SK-N-SH (cell line): ENCODE measurements at regions not wholly inside any gene's neighbourhood (a gene's known extent, or its start where the extent isn't known, plus 50 kb on each side); places are given as distances from the start of the nearest gene placed in this dataset.

Source experiments
- CTCF ChIA-PET: fragments of 300-600, 350-600 bp; formaldehyde crosslinking; extraction: SDS; loops from one replicate; lab custom pipeline; 2021; lab: Yijun Ruan, JAX
- POLR2A ChIA-PET: fragments of 350-600 bp; sonication (Branson Sonifier 250); formaldehyde crosslinking; extraction: SDS; loops from one replicate; lab custom pipeline; 2020; ENCODE audit warnings: antibody characterized with exemption, inconsistent platforms; lab: Yijun Ruan, JAX
- DNase-seq: peaks from one replicate; pipeline ENCODE4 v3.0.0; 2012
- H2AFZ ChIP-seq: fragments of 200-600 bp; sonication (generic); 2 replicates; pipeline ENCODE4 v1.8.1; 2016; ENCODE audit warnings: antibody characterized with exemption, mild to moderate bottlenecking, low read depth
- H3F3A ChIP-seq: fragments of 200-600 bp; sonication (generic); replicated peaks from 2 replicates; pipeline ENCODE3; 2016; ENCODE audit warnings: antibody characterized with exemption, mild to moderate bottlenecking; ENCODE audit not compliant: insufficient read depth
- H3K27ac ChIP-seq, 2 experiments: fragments of 200-500 bp in 1 of 2; fragments of 200-600 bp in 1 of 2; sonication (Bioruptor generic) in 1 of 2; sonication (generic), shearing (Covaris generic) in 1 of 2; 2 replicates each; pipeline versions ENCODE4 v1.5.1 to v1.6.1; 2014 to 2016; ENCODE audit warnings: low read depth in 2 of 2, inconsistent platforms in 1 of 2, low read length in 1 of 2, mild to moderate bottlenecking in 1 of 2, mixed read lengths in 1 of 2
- H3K27me3 ChIP-seq: fragments of 200-600 bp; sonication (generic), shearing (Covaris generic); 2 replicates; pipeline ENCODE4 v1.6.1; 2016; ENCODE audit warnings: mixed run types; ENCODE audit not compliant: insufficient read depth
- H3K36me3 ChIP-seq, 2 experiments: fragments of 200-500 bp in 1 of 2; fragments of 200-600 bp in 1 of 2; sonication (Bioruptor generic) in 1 of 2; sonication (generic) in 1 of 2; replicated peaks in 1 of 2; 2 replicates each; pipeline versions ENCODE3 to v1.5.1; 2014 to 2016; ENCODE audit warnings: low read length in 1 of 2, mild to moderate bottlenecking in 1 of 2; ENCODE audit not compliant: insufficient read depth in 2 of 2, control insufficient read depth in 1 of 2
- H3K4me1 ChIP-seq, 2 experiments: fragments of 200-500 bp in 1 of 2; fragments of 200-600 bp in 1 of 2; sonication (Bioruptor generic) in 1 of 2; sonication (generic), shearing (Covaris generic) in 1 of 2; 2 replicates each; pipeline versions ENCODE4 v1.5.1 to v1.6.1; 2014 to 2016; ENCODE audit warnings: low read depth in 1 of 2, low read length in 1 of 2, mixed run types in 1 of 2; ENCODE audit not compliant: insufficient read depth in 2 of 2, control insufficient read depth in 1 of 2
- H3K4me2 ChIP-seq: fragments of 200-600 bp; sonication (generic), shearing (Covaris generic); 2 replicates; pipeline ENCODE4 v1.6.1; 2017; ENCODE audit warnings: mixed run types
- H3K4me3 ChIP-seq, 2 experiments: fragments of 200-500 bp in 1 of 2; fragments of 200-600 bp in 1 of 2; sonication (Bioruptor generic) in 1 of 2; sonication (generic), shearing (Covaris generic) in 1 of 2; 2 replicates each; pipeline versions ENCODE4 v1.5.1 to v1.8.1; 2014 to 2016; ENCODE audit warnings: low read depth in 2 of 2, inconsistent platforms in 1 of 2, low read length in 1 of 2, mild to moderate bottlenecking in 1 of 2, mixed read lengths in 1 of 2, moderate library complexity in 1 of 2
- H3K79me2 ChIP-seq: fragments of 200-600 bp; sonication (generic); 2 replicates; pipeline ENCODE4 v1.8.1; 2017; ENCODE audit warnings: mild to moderate bottlenecking; ENCODE audit not compliant: insufficient read depth
- H3K9ac ChIP-seq: fragments of 200-600 bp; sonication (generic); 2 replicates; pipeline ENCODE4 v1.6.1; 2017; ENCODE audit warnings: mixed run types
- H3K9me2 ChIP-seq: fragments of 200-600 bp; sonication (generic); 2 replicates; pipeline ENCODE4 v1.6.1; 2017; ENCODE audit warnings: mixed run types
- H3K9me3 ChIP-seq: fragments of 200-600 bp; sonication (generic); 2 replicates; pipeline ENCODE4 v1.6.1; 2017; ENCODE audit warnings: mixed run types, mild to moderate bottlenecking, moderate library complexity
- H4K20me1 ChIP-seq: fragments of 200-600 bp; sonication (generic); 2 replicates; pipeline ENCODE4 v1.6.1; 2017; ENCODE audit warnings: mild to moderate bottlenecking, mixed run types; ENCODE audit not compliant: insufficient read depth
- CTCF ChIP-seq: fragments of 200-600 bp; sonication (generic); IDR thresholded peaks from 2 replicates; pipeline ENCODE4 v1.6.1; 2017; ENCODE audit warnings: antibody characterized with exemption, mild to moderate bottlenecking, moderate library complexity
- EP300 ChIP-seq, 2 experiments: IDR thresholded peaks; 2 replicates each; pipeline versions ENCODE4 v1.4.0 to v1.6.1; 2012; ENCODE audit warnings: borderline replicate concordance in 1 of 2, low read depth in 1 of 2, low read length in 1 of 2
- EZH2phosphoT487 ChIP-seq: fragments of 200-600 bp; sonication (generic); IDR thresholded peaks from 2 replicates; pipeline ENCODE4 v1.6.1; 2017; ENCODE audit warnings: low read depth, mixed run types, mild to moderate bottlenecking, antibody characterized with exemption, moderate library complexity, borderline replicate concordance
- FOXJ3 ChIP-seq: sonication (generic); formaldehyde crosslinking; IDR thresholded peaks from 2 replicates; pipeline ENCODE4 v1.5.1; 2020; ENCODE audit warnings: mild to moderate bottlenecking, missing genetic modification reagents
- FOXM1 ChIP-seq: IDR thresholded peaks from 2 replicates; pipeline ENCODE4 v1.4.0; 2012; ENCODE audit warnings: low read depth, mild to moderate bottlenecking
- GABPA ChIP-seq: IDR thresholded peaks from 2 replicates; pipeline ENCODE4 v1.4.0; 2012; ENCODE audit warnings: low read depth, mild to moderate bottlenecking
- MEF2A ChIP-seq: IDR thresholded peaks from 2 replicates; pipeline ENCODE4 v1.4.0; 2012; ENCODE audit warnings: low read depth, borderline replicate concordance
- MXI1 ChIP-seq: IDR thresholded peaks from 2 replicates; pipeline ENCODE4 v1.6.1; 2012; ENCODE audit warnings: mild to moderate bottlenecking, low read depth, low read length, improper control_type of control experiment
- NFIC ChIP-seq: IDR thresholded peaks from 2 replicates; pipeline ENCODE4 v1.4.0; 2012; ENCODE audit warnings: borderline replicate concordance
- POLR2AphosphoS5 ChIP-seq: IDR thresholded peaks from 2 replicates; pipeline ENCODE4 v1.6.1; 2012; ENCODE audit warnings: low read depth, low read length
- RAD21 ChIP-seq: IDR thresholded peaks from 2 replicates; pipeline ENCODE4 v1.6.1; 2012; ENCODE audit warnings: mild to moderate bottlenecking, low read length
- RFX5 ChIP-seq: IDR thresholded peaks from 2 replicates; pipeline ENCODE4 v1.6.1; 2012; ENCODE audit warnings: mild to moderate bottlenecking, improper control_type of control experiment, low read length
- SIN3A ChIP-seq: IDR thresholded peaks from 2 replicates; pipeline ENCODE4 v1.6.1; 2012; ENCODE audit warnings: low read depth, mild to moderate bottlenecking, low read length, moderate library complexity, borderline replicate concordance
- TAF1 ChIP-seq: IDR thresholded peaks from 2 replicates; pipeline ENCODE4 v1.6.1; 2012; ENCODE audit warnings: low read depth, mild to moderate bottlenecking, low read length, moderate library complexity, borderline replicate concordance
- TEAD4 ChIP-seq: IDR thresholded peaks from 2 replicates; pipeline ENCODE4 v1.4.0; 2012; ENCODE audit warnings: mild to moderate bottlenecking, borderline replicate concordance; ENCODE audit not compliant: insufficient read depth
- USF1 ChIP-seq: IDR thresholded peaks from 2 replicates; pipeline ENCODE4 v1.4.0; 2012; ENCODE audit warnings: low read depth, borderline replicate concordance
- USF2 ChIP-seq: fragments of 150-350 bp; IDR thresholded peaks from 2 replicates; pipeline ENCODE4 v1.6.1; 2017; ENCODE audit warnings: antibody characterized with exemption, low read length, low read depth, borderline replicate concordance
- WGBS: methylation state at CpG from one replicate; pipeline ENCODE4 v1.1.6; 2017; ENCODE audit warnings: low lambda C conversion rate; 5-methylcytosine and 5-hydroxymethylcytosine counted together
- TF ChIP-seq, protein P1 (sequence below): IDR thresholded peaks from 2 replicates; pipeline ENCODE4 v1.6.1; 2012; ENCODE audit warnings: mild to moderate bottlenecking, low read depth, low read length, moderate library complexity
- TF ChIP-seq, protein P2 (sequence below): IDR thresholded peaks from 2 replicates; pipeline ENCODE4; 2012

DNA sequence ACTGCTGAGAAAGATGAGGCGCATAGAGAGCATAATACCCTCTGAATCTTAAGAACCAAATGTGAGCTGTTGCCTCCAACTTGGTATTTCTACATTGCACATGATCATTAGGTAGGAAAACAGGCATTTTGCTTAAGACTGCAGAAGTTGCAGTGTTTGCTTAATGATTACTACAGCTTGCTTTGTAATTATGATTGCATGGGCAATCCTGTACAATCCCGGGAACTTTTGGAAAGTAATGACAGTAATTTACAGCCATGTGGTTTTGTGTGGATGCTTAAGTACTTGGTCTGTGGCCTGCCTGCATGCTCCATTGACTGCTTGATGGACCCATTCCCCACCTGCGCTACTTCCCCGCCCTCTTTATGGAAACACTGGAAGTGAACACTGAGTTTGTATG lies 301.1 kb downstream of the DIPK2A start:
- no peaks in the 10 kb centered on the region for H4K20me1 ChIP-seq
- DNase-seq, result no peak
- H3K4me3 ChIP-seq, result no peak overlapping the region
- H3K27me3 ChIP-seq, result no peaks in the 10 kb centered on the region
- no peaks in the 10 kb centered on the region for H3K79me2 ChIP-seq
- H3K36me3 ChIP-seq, result no peaks in the 10 kb centered on the region
- POLR2A ChIA-PET, result no interaction called here
- no peak overlapping the region for H3K9ac ChIP-seq
- CTCF ChIA-PET, result no interaction called here
- 24% methylated on average over 4 of the region's 4 CpGs for WGBS
- no peaks in the 10 kb centered on the region for H3K9me2 ChIP-seq
- no peak overlapping the region for H3K27ac ChIP-seq
- no peaks in the 10 kb centered on the region for H3K9me3 ChIP-seq
- H3K4me1 ChIP-seq, result no peaks in the 10 kb centered on the region
- no peak overlapping the region for H2AFZ ChIP-seq
- H3K4me2 ChIP-seq, result no peak overlapping the region
- TF ChIP-seq RFX5 (no peak), SIN3A (no peak), POLR2AphosphoS5 (no peak), RAD21 (no peak), GABPA (no peak), TAF1 (no peak), EP300 (IDR thresholded peaks at IDR 0.05; ENCODE audit: borderline replicate concordance in 1 of 2, low read depth in 1 of 2, low read length in 1 of 2) (no peak), NFIC (no peak), CTCF (no peak), USF2 (no peak), MEF2A (no peak), EZH2phosphoT487 (no peak), MXI1 (no peak), TEAD4 (no peak), FOXJ3 (CRISPR knock-in tag) (no peak), USF1 (no peak), FOXM1 (no peak)
- TF ChIP-seq, protein P1, sequence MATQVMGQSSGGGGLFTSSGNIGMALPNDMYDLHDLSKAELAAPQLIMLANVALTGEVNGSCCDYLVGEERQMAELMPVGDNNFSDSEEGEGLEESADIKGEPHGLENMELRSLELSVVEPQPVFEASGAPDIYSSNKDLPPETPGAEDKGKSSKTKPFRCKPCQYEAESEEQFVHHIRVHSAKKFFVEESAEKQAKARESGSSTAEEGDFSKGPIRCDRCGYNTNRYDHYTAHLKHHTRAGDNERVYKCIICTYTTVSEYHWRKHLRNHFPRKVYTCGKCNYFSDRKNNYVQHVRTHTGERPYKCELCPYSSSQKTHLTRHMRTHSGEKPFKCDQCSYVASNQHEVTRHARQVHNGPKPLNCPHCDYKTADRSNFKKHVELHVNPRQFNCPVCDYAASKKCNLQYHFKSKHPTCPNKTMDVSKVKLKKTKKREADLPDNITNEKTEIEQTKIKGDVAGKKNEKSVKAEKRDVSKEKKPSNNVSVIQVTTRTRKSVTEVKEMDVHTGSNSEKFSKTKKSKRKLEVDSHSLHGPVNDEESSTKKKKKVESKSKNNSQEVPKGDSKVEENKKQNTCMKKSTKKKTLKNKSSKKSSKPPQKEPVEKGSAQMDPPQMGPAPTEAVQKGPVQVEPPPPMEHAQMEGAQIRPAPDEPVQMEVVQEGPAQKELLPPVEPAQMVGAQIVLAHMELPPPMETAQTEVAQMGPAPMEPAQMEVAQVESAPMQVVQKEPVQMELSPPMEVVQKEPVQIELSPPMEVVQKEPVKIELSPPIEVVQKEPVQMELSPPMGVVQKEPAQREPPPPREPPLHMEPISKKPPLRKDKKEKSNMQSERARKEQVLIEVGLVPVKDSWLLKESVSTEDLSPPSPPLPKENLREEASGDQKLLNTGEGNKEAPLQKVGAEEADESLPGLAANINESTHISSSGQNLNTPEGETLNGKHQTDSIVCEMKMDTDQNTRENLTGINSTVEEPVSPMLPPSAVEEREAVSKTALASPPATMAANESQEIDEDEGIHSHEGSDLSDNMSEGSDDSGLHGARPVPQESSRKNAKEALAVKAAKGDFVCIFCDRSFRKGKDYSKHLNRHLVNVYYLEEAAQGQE, result no peak
- TF ChIP-seq, protein P2, sequence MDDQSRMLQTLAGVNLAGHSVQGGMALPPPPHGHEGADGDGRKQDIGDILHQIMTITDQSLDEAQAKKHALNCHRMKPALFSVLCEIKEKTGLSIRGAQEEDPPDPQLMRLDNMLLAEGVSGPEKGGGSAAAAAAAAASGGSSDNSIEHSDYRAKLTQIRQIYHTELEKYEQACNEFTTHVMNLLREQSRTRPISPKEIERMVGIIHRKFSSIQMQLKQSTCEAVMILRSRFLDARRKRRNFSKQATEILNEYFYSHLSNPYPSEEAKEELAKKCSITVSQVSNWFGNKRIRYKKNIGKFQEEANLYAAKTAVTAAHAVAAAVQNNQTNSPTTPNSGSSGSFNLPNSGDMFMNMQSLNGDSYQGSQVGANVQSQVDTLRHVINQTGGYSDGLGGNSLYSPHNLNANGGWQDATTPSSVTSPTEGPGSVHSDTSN, result no peak
- H3F3A ChIP-seq, result no peaks in the 10 kb centered on the region
